ENCODE measurements at regions not wholly inside any gene's neighbourhood (a gene's known extent, or its start where the extent isn't known, plus 50 kb on each side); places are given as distances from the start of the nearest gene placed in this dataset.

DNA sequence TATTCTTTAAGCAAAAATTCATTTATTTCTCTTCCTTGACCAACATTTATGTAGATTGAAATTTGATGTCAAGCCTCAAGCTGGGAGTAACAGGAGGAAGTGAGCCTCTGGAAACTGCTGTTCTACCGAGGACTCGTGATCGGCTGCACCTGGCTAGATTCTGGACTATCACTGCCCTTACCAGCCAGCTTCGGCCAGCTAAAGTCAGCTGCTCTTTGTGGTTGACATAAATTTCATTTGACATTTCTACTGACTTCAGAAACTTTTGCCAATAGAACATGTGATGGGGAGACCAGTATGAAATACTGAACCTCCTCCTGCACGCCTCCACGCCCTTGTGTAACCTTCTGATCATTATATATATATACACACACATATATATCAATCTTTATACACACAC lies 74.2 kb upstream of the RGPD5 start:
- no peaks in the 10 kb centered on the region for H3K4me1 ChIP-seq
- no peak overlapping the region for H3K27ac ChIP-seq
- H3K36me3 ChIP-seq = no peaks in the 10 kb centered on the region
- WGBS, 2 donors = 89 to 94% methylated on average over 6 of the region's 6 CpGs
- DNase-seq (no peak), ATAC-seq (no peak)
- intact Hi-C loops (cut with DNase I) = loop anchor here in 6 of 10 donors (5.0 kb wide), 1 partner anchor 173 kb away; no protein-coding TSS in a partner anchor
- H3K4me3 ChIP-seq = no peak overlapping the region
- peaks cover 0 to 13% (median 0%) of the 10 kb centered on the region in 11 donors for H3K9me3 ChIP-seq
- no peak for TF ChIP-seq CTCF (IDR thresholded peaks at IDR 0.05)
- H3K27me3 ChIP-seq = no peaks in the 10 kb centered on the region

DNA sequence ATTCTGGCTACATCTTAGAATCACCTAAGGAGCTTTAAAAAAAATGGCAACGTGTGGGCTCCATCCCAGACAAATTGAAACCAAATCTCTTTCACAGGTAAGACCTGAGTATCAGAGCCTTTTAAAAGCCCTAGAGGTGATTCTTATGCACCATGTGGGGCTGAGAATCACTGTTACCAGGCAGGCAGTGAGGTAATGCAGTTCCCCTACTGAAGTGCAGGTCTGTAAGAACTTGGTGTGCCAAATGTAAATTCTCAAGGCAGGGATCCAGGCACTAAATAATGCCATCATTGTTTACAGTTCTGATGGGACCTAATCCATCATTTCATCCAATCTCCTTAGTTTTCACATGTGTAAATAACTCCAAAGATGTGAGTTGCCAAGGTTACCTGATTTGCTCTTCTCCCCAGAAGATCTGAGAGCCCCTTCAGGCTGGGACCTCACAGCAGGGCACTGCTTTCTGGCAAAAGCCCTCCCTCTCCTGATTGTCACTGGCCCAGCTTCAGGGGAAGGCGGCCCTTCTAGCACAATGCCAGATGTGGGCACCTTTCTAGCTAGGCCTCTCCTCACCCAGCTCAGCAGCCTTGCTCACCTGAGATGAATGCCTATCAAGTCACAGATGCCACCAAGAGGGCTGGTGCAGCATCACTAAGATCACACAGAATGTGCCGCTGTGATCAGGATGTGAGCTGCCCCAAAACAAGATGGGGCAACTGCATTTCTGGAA lies 73.6 kb upstream of the RGPD5 start:
- Histone ChIP-seq H3K36me3 (no peaks in the 10 kb centered on the region), H3K27ac (no peak overlapping the region), H3K4me3 (no peak overlapping the region), H3K4me1 (no peaks in the 10 kb centered on the region), H3K9me3 (peaks cover 0 to 13% (median 0%) of the 10 kb centered on the region in 11 donors), H3K27me3 (peaks cover 0 to 5% (median 0%) of the 10 kb centered on the region in 7 donors)
- intact Hi-C loops (cut with DNase I) = no loop called here
- 86 to 87% methylated on average over 3 of the region's 3 CpGs for WGBS, 2 donors
- DNase-seq (no peak), ATAC-seq (no peak)
- no peak for TF ChIP-seq CTCF (IDR thresholded peaks at IDR 0.05)

DNA sequence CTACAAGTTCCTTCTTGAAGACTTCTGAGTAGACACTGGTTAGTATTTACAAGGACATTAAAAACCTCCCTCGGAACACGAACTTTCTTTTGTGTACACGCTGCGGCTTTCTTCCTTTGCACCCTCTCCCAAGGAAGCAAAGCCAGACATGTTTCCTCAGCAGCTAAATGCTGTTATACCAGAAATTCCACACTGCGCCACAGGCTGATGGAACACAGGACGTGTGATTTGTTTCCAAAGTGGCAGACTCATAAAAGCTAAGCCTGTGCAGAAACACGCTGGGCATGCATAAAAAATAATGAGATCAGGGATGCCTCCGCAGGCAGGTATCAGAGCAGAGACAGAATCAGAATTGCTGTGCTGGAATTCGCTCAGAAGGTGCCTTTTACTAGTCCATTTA lies 73.0 kb upstream of the RGPD5 start:
- DNase-seq (no peak), ATAC-seq (no peak)
- Histone ChIP-seq H3K4me1 (no peaks in the 10 kb centered on the region), H3K9me3 (peaks cover 0 to 13% (median 0%) of the 10 kb centered on the region in 11 donors), H3K27me3 (peaks cover 0 to 5% (median 0%) of the 10 kb centered on the region in 7 donors), H3K4me3 (no peak overlapping the region), H3K36me3 (no peaks in the 10 kb centered on the region), H3K27ac (no peak overlapping the region)
- no peak for TF ChIP-seq CTCF (IDR thresholded peaks at IDR 0.05)
- intact Hi-C loops (cut with DNase I) = no loop called here
- 92 to 96% methylated on average over 9 of the region's 9 CpGs for WGBS, 2 donors

GRCh38 chr2:109721626-109722025 lies 72.5 kb upstream of the RGPD5 start:
- 82 to 83% methylated on average over 8 of the region's 8 CpGs for WGBS, 2 donors
- TF ChIP-seq CTCF (IDR thresholded peaks at IDR 0.05) = no peak
- H3K4me3 ChIP-seq = no peak overlapping the region
- no peaks in the 10 kb centered on the region for H3K36me3 ChIP-seq
- H3K27ac ChIP-seq = no peak overlapping the region
- DNase-seq (no peak), ATAC-seq (no peak)
- no peaks in the 10 kb centered on the region for H3K4me1 ChIP-seq
- H3K27me3 ChIP-seq = peaks cover 0 to 5% (median 0%) of the 10 kb centered on the region in 7 donors
- intact Hi-C loops (cut with DNase I) = no loop called here
- H3K9me3 ChIP-seq = peaks cover 0 to 13% (median 0%) of the 10 kb centered on the region in 11 donors

All from heart right ventricle (tissue), 16 donors.